CD14-positive monocyte (primary cell): ENCODE measurements at regions not wholly inside any gene's neighbourhood (a gene's known extent, or its start where the extent isn't known, plus 50 kb on each side); places are given as distances from the start of the nearest gene placed in this dataset.
"Not testable (repeated sequence)": the region's sequence is repeated elsewhere in the genome, so short reads cannot be mapped to it uniquely, and the experiment has no call there.

Experiments used
- DNase-seq, 3 donors: peaks; one replicate each; pipeline ENCODE4 v3.0.0-alpha.2; 2011 to 2022
- H2AFZ ChIP-seq: 2 replicates; pipeline ENCODE4 v1.6.0; 2012; ENCODE audit warnings: mild to moderate bottlenecking, low read depth, low read length, inconsistent platforms; ENCODE audit not compliant: insufficient read depth, poor library complexity, severe bottlenecking
- H3K27ac ChIP-seq, 2 donors: 1 replicate in 1 of 2; 2 replicates in 1 of 2; pipeline ENCODE4 v1.5.1; 2012 to 2013; ENCODE audit warnings: low read length in 2 of 2, control low read depth in 1 of 2, inconsistent platforms in 1 of 2, low read depth in 1 of 2, mild to moderate bottlenecking in 1 of 2
- H3K27me3 ChIP-seq, 2 donors: one replicate each; pipeline versions ENCODE4 v1.6.0 to v1.6.1; 2011 to 2013; ENCODE audit warnings: low read length in 2 of 2; ENCODE audit not compliant: control insufficient read depth in 2 of 2, insufficient read depth in 2 of 2
- H3K36me3 ChIP-seq, 2 donors: replicated peaks in 1 of 2; 1 replicate in 1 of 2; 2 replicates in 1 of 2; pipeline versions ENCODE4 v1.5.1 to v1.6.1; 2012 to 2013; ENCODE audit warnings: low read length in 2 of 2, control low read depth in 1 of 2, inconsistent platforms in 1 of 2, mild to moderate bottlenecking in 1 of 2; ENCODE audit not compliant: insufficient read depth in 2 of 2, control insufficient read depth in 1 of 2
- H3K4me1 ChIP-seq, 2 donors: 1 replicate in 1 of 2; 2 replicates in 1 of 2; pipeline versions ENCODE4 v1.5.1 to v1.6.1; 2012 to 2013; ENCODE audit warnings: low read length in 2 of 2, control low read depth in 1 of 2, inconsistent platforms in 1 of 2, mild to moderate bottlenecking in 1 of 2, moderate library complexity in 1 of 2; ENCODE audit not compliant: insufficient read depth in 2 of 2, control insufficient read depth in 1 of 2
- H3K4me2 ChIP-seq: replicated peaks from 2 replicates; pipeline ENCODE3; 2012; ENCODE audit warnings: low read length, moderate library complexity, mild to moderate bottlenecking; ENCODE audit not compliant: poor library complexity, severe bottlenecking; ENCODE audit errors: extremely low read depth
- H3K4me3 ChIP-seq, 3 experiments: fragments of 200-600 bp in 1 of 3; sonication (generic) in 1 of 3; replicated peaks in 1 of 3; 1 replicate in 2 of 3; 2 replicates in 1 of 3; pipeline ENCODE4 v1.5.1; 2011 to 2013; ENCODE audit warnings: low read length in 3 of 3, mild to moderate bottlenecking in 3 of 3, control low read depth in 2 of 3, low read depth in 2 of 3, inconsistent platforms in 1 of 3, moderate library complexity in 1 of 3
- H3K79me2 ChIP-seq: 2 replicates; pipeline ENCODE4 v1.6.0; 2012; ENCODE audit warnings: mild to moderate bottlenecking, control low read depth, inconsistent platforms, low read length, moderate library complexity; ENCODE audit not compliant: insufficient read depth
- H3K9ac ChIP-seq: 2 replicates; pipeline ENCODE4 v1.6.0; 2017; ENCODE audit warnings: low read length, mild to moderate bottlenecking; ENCODE audit not compliant: insufficient read depth, poor library complexity, severe bottlenecking
- H3K9me3 ChIP-seq, 2 donors: replicated peaks in 1 of 2; 1 replicate in 1 of 2; 2 replicates in 1 of 2; pipeline versions ENCODE4 v1.5.1 to v1.6.1; 2012 to 2013; ENCODE audit warnings: low read length in 2 of 2, control low read depth in 1 of 2; ENCODE audit not compliant: control insufficient read depth in 1 of 2, insufficient read depth in 1 of 2
- H4K20me1 ChIP-seq: 2 replicates; pipeline ENCODE4 v1.6.0; 2012; ENCODE audit warnings: mild to moderate bottlenecking, low read length, control low read depth, moderate library complexity; ENCODE audit not compliant: insufficient read depth
- H3K27ac Mint-ChIP-seq, 7 donors: one replicate each; pipeline ENCODE4 v1.8.0; 2020; ENCODE audit warnings: mild to moderate bottlenecking in 7 of 7, mixed read lengths in 7 of 7, moderate library complexity in 6 of 7, inconsistent platforms in 2 of 7
- H3K27me3 Mint-ChIP-seq, 3 donors: one replicate each; pipeline ENCODE4 v1.8.0; 2021 to 2022; ENCODE audit warnings: low read depth in 3 of 3, mild to moderate bottlenecking in 3 of 3, mixed read lengths in 3 of 3, moderate library complexity in 3 of 3, inconsistent platforms in 1 of 3
- H3K36me3 Mint-ChIP-seq, 2 donors: one replicate each; pipeline ENCODE4 v1.8.0; 2020; ENCODE audit warnings: mixed read lengths in 2 of 2, inconsistent platforms in 1 of 2, mild to moderate bottlenecking in 1 of 2
- H3K4me1 Mint-ChIP-seq: one replicate; pipeline ENCODE4 v1.8.0; 2020; ENCODE audit warnings: mild to moderate bottlenecking, mixed read lengths
- H3K4me3 Mint-ChIP-seq, 2 donors: one replicate each; pipeline ENCODE4 v1.8.0; 2020; ENCODE audit warnings: mild to moderate bottlenecking in 2 of 2, mixed read lengths in 2 of 2, moderate library complexity in 1 of 2
- H3K9me3 Mint-ChIP-seq, 7 donors: one replicate each; pipeline ENCODE4 v1.8.0; 2020 to 2022; ENCODE audit warnings: mixed read lengths in 7 of 7, mild to moderate bottlenecking in 6 of 7, moderate library complexity in 6 of 7, inconsistent platforms in 2 of 7
- CTCF ChIP-seq: fragments of 200-600 bp; IDR thresholded peaks from one replicate; pipeline ENCODE4 v1.8.0; 2022; ENCODE audit warnings: antibody characterized with exemption, mild to moderate bottlenecking
- WGBS: methylation state at CpG from one replicate; pipeline ENCODE4 v1.1.5; 2013; ENCODE audit warnings: missing lambda C conversion rate; ENCODE audit not compliant: insufficient coverage; 5-methylcytosine and 5-hydroxymethylcytosine counted together
- intact Hi-C, 2 donors: fragments of 100-400 bp; cut with micrococcal nuclease; formaldehyde crosslinking; loops; one replicate each; pipeline versions ENCODE4 v1.15.0 to v1.15.1; 2023

DNA sequence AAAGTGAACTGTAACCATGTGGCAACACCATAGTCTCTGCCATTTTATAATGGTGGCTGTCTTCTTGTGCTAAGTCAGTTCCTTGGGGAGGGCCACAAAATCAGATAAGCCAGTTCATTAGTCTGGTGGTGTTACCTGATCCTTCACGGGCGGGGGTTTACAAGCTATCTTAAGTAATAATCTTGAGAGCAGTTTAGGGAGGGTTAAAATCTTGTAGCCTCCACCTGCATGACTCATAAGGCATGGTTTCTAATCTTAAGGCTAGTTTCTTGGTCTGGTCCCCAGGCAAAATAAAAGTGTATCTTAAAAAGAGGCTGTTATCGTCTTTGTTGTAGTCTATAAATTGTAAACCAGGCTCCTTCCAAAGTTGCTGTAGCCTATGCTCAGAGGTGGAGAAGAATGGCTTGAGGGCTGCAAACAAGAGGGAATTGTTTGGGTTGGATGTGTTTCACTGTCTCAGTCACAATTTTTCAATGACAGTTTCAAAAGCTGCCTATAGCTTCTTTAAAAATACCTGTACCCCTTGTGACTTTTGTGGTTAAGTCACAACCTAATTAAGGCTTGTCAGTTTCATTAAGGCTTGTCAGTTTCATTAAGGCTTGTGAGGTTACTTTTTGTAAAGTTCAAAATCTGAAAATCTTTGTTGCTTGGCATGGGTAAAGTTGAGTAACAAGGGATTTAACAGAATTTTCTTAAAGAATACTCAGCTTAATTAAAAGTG is 135.7 kb downstream of the RPS4Y2 start:
- Histone ChIP-seq H4K20me1 (no peaks in the 10 kb centered on the region), H2AFZ (no peak overlapping the region), H3K9ac (no peak overlapping the region), H3K9me3 (no peaks in the 10 kb centered on the region), H3K4me1 (no peaks in the 10 kb centered on the region), H3K79me2 (no peaks in the 10 kb centered on the region), H3K36me3 (no peaks in the 10 kb centered on the region), H3K4me2 (no peak overlapping the region), H3K27ac (no peak overlapping the region), H3K4me3 (no peak overlapping the region), H3K27me3 (no peaks in the 10 kb centered on the region)
- no peak for DNase-seq
- Mint-ChIP-seq H3K36me3 (no peaks in the 10 kb centered on the region), H3K4me3 (no peak overlapping the region), H3K27ac (no peak overlapping the region), H3K9me3 (peaks cover 0 to 5% (median 0%) of the 10 kb centered on the region in 7 donors), H3K27me3 (no peaks in the 10 kb centered on the region), H3K4me1 (no peaks in the 10 kb centered on the region)
- TF ChIP-seq CTCF = no peak
- 94% methylated on average over 3 of the region's 3 CpGs for WGBS
- intact Hi-C loops = no loop called here

DNA sequence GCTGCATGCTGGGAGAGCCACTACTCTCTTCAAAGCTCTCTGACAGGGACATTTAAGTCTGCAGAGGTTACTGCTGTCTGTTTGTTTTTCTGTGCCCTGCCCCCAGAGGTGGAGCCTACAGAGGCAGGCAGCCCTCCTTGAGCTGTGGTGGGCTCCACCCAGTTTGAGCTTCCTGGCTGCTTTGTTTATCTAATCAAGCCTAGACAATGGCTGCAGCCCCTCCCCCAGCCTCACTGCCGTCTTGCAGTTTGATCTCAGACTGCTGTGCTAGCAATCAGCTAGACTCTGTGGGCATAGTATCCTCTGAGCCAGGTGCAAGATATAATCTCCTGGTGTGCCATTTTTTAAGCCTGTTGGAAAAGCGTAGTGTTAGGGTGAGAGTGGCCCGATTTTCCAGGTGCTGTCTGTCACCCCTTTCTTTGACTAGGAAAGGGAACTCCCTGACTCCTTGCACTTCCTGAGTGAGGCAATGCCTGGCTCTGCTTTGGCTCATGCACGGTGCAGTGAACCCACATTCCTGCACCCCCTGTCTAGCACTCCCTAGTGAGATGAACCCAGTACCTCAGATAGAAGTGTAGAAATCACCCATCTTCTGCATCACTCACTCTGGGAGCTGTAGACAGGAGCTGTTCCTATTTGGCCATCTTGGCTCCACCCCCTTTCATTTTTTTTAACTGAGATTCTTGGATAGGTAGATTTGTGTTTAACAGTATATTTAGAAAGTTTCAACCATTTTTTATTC is 169.6 kb downstream of the RPS4Y2 start:
- H4K20me1 ChIP-seq, H3K27me3 Mint-ChIP-seq, H3K36me3 ChIP-seq, H3K4me3 ChIP-seq, intact Hi-C loops, H3K9ac ChIP-seq, H3K4me2 ChIP-seq, H3K4me3 Mint-ChIP-seq, H3K27ac Mint-ChIP-seq, H2AFZ ChIP-seq, H3K79me2 ChIP-seq, H3K4me1 ChIP-seq, H3K27me3 ChIP-seq, H3K9me3 ChIP-seq, H3K27ac ChIP-seq, H3K36me3 Mint-ChIP-seq: not testable (repeated sequence)
- Mint-ChIP-seq H3K4me1 (peaks cover 13% of the 10 kb centered on the region), H3K9me3 (peaks cover 0 to 17% (median 0%) of the 10 kb centered on the region in 7 donors)
- peak in 1 of 3 donors; percentile 1 for DNase-seq
- 47% methylated on average over 2 of the region's 4 CpGs for WGBS
